ENCODE measurements at regions not wholly inside any gene's neighbourhood (a gene's known extent, or its start where the extent isn't known, plus 50 kb on each side); places are given as distances from the start of the nearest gene placed in this dataset.

- DNase-seq = peak; percentile 63
These were observed 94.7 kb downstream of the SIK1 start for GRCh38 chr21:43331962-43332828.

- no peak for DNase-seq
These were observed 95.6 kb downstream of the SIK1 start for GRCh38 chr21:43331111-43331961.

- no peak for DNase-seq
These were observed 96.5 kb downstream of the SIK1 start for GRCh38 chr21:43330306-43330881.

GRCh38 chr21:43329711-43330269 is 97.1 kb downstream of the SIK1 start:
- no peak for DNase-seq

- DNase-seq = no peak
These were observed 97.8 kb downstream of the SIK1 start for GRCh38 chr21:43328958-43329691.

- no peak for DNase-seq
These were observed 98.6 kb downstream of the SIK1 start for GRCh38 chr21:43328185-43328957.

- no peak for DNase-seq
These were observed 100.8 kb downstream of the SIK1 start for GRCh38 chr21:43325968-43326715.

GRCh38 chr21:43325036-43325435 is 101.9 kb downstream of the SIK1 start:
- no peak for DNase-seq

GRCh38 chr21:43324596-43324995 is 102.3 kb downstream of the SIK1 start:
- no peak for DNase-seq

- no peak for DNase-seq
These were observed 103.5 kb downstream of the SIK1 start for GRCh38 chr21:43323244-43324005.

- no peak for DNase-seq
These were observed 104.1 kb downstream of the SIK1 start for GRCh38 chr21:43322805-43323204.

GRCh38 chr21:43322311-43322710 is 104.6 kb downstream of the SIK1 start:
- no peak for DNase-seq

- no peak for DNase-seq
These were observed 105.3 kb downstream of the SIK1 start for GRCh38 chr21:43321611-43322010.

- DNase-seq = no peak
These were observed 105.8 kb downstream of the SIK1 start for GRCh38 chr21:43321111-43321510.

- no peak for DNase-seq
These were observed 106.4 kb downstream of the SIK1 start for GRCh38 chr21:43320526-43320925.

- no peak for DNase-seq
These were observed 107.8 kb downstream of the SIK1 start for GRCh38 chr21:43318841-43319781.

- DNase-seq = no peak
These were observed 108.6 kb downstream of the SIK1 start for GRCh38 chr21:43318368-43318767.

GRCh38 chr21:43317959-43318358 is 109.0 kb downstream of the SIK1 start:
- DNase-seq = no peak

GRCh38 chr21:43317254-43317748 is 109.6 kb downstream of the SIK1 start:
- no peak for DNase-seq

Measured in suppressor macrophage treated with lipopolysaccharide for 4 hours (primary cell).